Stimulated activated CD4-positive, alpha-beta T cell treated with anti-CD3 and anti-CD28 coated beads, Interleukin-1b, Interleukin-23, amount 100 ng/mL, for 24 hours (primary cell): ENCODE measurements at regions not wholly inside any gene's neighbourhood (a gene's known extent, or its start where the extent isn't known, plus 50 kb on each side); places are given as distances from the start of the nearest gene placed in this dataset.

Experiments used
- DNase-seq, 4 experiments: peaks; one replicate each; pipeline ENCODE4 v3.0.0-alpha.2; 2020; ENCODE audit warnings: low read depth in 4 of 4, low spot score in 1 of 4

DNA sequence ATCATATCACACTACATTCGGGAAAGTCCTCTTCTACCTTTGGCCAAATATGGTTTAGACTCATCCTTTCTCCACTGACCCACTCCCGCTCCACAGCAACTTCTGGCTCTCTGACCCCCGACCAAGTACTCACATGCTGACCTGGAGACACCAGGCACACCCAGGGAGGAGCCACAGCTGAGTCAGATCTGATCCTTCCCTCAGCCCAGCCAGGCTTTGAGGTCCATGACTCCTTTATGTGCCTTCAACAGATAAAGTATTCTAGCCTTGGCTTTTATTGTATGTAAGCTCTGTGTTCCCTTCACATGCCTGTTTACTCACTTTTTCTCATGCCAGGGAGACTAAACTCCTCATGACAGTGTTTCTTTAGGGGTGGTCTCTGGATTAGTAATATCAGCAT is 166.9 kb upstream of the UMPS start:
- DNase-seq, result no peak

DNA sequence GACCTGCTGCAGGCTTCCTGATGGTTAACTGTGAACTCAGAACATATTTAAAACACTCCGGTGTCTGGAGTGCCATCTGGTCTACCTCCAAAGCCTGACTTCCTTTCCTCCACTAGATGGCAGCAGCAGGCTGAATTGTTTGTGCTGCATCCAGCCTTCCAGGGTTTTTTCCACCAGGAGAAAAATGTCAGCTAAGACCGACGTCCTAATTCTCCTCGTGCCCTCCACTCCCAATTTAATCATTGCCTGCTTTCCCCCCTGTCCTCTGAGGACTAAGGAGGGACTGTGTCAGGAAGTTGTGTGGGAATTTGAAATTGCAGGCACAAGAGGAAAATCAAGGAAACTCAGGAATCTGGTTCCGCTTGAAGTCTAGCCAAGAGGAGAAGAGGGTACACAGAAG is 165.2 kb upstream of the UMPS start:
- DNase-seq, result peak in 3 of 4 experiments; percentile 7 to 34 (median 29)

DNA sequence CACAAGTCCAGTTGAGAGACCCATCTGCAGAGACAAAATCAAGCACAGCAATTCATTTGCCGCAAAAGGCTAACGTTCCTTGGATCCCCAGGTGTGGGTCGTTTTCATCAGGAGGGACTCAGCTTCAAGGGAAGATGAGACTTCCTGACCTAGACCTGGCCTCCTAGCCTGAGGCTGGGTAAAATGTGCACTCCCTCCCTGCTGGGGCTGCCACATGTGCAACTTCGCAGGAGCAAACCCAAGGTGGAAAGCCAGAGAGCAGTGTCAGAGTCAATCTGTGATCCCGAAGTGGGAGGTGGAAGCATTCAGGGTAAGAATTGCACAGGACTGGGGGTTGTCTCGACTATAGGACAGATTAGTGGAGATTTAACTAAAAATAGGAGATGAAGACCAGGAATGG is 164.7 kb upstream of the UMPS start:
- DNase-seq, result no peak

DNA sequence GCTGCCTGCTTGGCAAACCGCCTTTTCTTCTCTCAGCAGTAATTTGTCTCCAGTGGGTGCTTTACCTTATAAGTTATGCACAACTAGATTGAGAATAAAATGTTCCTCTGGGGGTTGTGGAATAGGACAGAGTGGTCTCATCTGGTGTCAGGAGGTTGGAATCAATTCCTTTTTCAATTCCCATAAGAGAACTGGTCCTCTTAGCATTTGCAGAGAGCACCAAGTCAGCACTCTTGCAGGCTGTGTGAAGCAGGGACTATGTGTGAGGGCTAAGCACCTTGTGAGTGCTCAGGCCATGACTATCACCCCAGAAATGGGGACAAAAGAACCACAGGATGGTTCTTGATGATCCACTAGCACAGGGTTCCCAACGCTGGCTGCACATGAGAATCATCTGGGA is 163.6 kb upstream of the UMPS start:
- no peak for DNase-seq

DNA sequence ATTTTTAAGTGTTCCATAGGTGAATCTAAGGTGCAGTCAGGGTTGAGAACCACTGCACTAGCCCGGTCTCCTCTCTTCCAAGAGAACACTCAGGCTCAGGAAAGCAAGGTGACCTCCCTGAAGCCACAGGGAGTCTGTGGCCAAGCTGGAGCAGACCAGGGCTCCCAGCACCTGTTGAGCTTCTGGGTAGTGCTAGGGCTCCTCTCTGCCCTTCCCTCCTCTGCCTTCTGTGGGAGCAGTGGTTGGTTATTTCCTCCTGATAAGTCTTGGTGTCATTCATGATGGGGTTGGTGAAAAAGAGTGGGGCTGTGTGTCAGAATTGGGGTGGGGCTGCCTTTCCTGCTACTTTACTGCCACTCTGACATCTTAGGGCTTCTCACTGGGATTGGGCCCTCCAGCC is 163.1 kb upstream of the UMPS start:
- DNase-seq, result no peak

DNA sequence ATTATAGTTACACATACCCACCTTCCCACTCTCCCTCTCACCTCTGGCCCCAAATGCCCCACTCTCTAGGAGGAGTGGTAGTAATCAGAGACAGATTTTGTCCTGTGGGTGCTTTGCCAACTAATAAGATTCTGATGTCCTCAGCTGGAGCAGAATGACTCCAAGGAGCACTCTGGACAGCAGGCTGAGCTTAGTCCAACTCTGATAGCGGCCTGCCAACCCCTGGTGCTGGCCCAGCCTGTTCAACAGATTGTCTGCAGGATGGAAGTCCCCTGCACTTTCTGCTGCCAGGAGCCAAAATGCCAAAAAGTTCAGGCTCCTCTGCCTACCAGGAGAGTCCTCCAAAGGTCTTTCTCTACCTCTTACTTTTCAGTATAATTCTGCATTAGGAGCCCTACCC is 160.5 kb upstream of the UMPS start:
- no peak for DNase-seq

DNA sequence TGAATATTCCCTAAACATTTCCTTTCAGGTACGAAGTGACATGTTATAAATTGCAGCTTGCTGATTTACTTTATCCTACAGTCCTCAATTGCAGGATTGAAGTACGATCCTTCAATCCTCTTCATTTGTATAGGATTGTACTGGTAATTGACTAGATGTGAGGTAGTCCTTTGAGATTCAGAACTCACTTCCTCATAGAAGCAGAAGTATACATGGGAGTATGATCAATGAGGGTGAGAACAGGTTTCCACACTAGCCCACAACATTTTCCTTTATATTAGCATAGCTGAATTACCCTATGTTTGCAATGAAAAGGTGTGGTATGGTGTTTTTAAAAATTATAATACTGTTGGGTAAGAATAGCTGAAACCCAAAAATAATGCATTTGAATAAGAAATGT is 160.0 kb upstream of the UMPS start:
- no peak for DNase-seq

DNA sequence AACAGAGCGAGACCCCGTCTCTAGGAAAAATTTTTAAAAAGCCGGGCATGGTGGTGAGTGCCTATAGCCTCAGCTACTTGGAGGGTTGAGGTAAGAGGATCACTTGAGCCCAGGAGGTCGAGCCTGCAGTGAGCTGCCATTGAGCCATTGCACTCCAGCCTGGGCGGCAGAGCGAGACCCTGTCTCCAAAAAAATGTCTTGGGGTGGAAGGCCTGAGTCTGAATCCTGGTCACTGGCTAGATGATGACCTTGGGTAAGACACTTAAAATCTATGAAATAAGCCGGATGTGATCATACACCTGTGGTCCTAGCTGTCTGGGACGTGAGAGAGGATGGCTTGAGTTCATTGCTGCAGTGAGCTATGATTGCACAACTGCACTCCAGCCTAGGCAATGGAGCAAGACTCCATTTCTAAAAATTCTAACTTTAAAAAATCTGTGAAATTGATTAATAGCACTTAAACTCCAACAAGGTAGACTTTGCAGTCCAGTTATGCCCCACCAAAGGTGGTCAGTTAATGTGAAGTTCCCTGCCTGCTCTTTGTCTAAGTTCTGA is 157.3 kb upstream of the UMPS start:
- no peak for DNase-seq

DNA sequence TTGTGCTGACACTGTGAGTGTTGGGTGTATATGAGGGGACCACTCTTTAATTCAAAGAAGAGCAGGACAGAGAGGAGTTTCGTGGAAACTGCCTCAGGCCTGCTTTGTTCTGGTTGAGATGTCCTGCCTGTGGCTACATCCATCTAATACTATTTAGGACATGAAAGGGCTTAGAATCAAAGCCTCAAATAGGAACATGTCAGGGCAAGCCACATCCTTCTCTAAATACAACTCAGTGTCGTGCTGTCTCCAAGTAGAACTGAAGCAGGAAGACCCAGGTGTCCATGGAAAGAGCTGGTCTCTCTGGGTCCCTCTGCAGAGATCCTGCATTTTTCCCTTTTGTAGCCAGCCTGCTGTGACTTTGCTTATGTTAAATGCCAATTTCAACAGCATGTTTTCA is 156.2 kb upstream of the UMPS start:
- DNase-seq, result no peak

DNA sequence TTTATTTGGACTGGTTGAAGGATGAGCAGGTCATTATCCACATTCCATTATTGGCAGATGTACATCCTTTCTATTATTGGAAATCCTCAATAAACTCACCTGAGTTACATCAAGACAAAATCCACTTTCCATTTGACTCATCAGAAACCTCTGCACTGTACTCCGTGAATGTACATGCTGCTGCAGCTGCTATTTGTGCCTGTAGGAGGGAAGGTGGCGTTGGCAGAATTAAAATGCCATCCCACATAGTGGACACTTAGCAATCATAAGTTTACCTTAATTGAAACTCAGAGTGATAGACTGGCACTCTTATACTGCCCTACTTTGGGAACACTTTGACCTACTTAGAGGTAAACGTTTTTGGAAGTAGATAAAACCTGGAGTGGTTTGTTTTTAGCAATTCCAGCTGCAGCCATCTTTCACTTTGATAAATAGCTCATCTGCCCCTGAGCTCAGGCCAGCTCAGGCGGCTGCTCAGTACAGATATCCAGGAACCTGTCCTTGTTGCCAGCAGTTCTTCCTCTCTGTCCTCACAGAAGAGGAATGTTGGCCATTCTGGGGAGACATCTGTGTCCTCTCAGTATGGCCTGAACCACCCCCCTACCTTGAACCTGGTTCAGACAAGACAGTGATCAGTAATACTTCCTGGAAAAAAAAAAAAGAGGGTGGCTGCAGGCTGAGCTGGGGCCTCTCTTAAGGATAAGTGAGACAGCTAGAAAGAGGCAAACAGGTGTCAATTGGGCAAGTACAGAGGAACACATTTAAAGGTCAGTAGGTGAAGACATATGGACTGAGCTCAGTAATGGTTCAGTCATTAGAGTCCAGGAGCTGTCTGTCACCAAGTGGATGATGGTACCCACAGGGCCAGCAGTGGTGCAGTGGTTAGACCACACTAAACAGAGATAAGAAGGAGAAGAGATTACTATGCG is 153.4 kb upstream of the UMPS start:
- no peak for DNase-seq

DNA sequence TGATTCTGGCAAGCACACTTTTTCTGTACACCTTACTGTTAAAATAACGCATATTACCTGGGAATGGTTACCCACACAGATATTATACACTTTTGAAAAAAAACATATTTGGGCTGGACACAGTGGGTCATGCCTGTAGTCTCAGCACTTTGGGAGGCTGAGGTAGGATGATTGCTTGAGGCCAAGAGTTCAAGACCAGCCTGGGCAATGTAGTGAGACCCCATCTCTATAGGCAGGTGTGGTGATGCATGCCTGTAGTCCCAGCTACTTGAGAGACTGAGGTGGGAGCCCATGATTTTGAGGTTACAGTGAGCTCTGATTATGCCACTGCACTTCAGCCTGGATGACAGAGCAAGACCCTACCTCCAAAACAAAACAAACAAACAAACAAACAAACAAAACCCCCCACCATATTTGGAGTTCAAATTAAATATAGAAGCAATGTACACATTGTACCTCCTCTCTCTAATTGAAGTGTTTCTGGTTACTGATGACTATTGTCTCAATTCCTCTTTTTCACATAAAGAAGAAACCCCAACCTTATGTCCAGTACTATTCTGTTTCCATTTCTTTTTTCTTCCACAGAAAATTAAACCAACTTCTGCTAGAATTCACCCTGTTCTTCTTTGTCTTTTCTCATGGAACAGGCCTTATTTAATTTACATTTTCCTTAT is 152.6 kb upstream of the UMPS start:
- no peak for DNase-seq

DNA sequence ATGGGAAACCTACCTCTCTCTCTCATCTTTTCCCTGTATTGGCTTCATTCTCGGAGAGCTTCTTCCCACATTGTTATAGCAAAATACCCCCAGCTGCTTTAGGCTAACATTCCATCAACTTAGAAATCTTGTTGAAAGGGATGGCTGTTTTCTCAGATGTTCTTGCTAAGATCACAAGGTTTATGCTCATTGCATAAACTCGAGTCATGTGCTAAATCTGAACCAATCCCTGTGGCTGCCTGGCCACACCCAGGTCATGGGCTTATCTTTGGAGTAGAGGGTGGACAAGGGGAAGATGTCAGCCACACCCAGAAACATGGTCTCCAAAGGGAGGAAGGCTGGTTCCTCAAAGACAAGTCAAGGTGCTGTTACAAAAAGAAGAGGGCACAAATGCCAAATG is 150.6 kb upstream of the UMPS start:
- no peak for DNase-seq

DNA sequence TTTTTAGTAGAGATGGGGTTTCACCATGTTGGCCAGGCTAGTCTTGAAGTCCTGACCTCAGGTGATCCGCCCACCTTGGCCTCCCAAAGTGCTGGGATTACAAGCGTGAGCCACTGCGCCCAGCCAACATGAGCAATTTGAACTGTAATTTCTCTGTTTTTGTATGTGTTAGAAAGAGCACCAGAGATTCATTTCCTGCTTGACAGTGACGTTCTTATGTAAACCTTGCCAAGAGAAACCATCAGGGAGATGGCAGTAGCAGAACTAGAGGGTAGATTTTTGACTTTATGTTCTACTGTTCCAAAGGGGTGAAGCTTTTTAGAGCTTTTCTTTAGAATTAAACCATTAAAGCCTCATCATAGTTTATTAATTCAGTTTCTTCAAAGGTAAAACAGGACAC is 148.1 kb upstream of the UMPS start:
- DNase-seq, result no peak

DNA sequence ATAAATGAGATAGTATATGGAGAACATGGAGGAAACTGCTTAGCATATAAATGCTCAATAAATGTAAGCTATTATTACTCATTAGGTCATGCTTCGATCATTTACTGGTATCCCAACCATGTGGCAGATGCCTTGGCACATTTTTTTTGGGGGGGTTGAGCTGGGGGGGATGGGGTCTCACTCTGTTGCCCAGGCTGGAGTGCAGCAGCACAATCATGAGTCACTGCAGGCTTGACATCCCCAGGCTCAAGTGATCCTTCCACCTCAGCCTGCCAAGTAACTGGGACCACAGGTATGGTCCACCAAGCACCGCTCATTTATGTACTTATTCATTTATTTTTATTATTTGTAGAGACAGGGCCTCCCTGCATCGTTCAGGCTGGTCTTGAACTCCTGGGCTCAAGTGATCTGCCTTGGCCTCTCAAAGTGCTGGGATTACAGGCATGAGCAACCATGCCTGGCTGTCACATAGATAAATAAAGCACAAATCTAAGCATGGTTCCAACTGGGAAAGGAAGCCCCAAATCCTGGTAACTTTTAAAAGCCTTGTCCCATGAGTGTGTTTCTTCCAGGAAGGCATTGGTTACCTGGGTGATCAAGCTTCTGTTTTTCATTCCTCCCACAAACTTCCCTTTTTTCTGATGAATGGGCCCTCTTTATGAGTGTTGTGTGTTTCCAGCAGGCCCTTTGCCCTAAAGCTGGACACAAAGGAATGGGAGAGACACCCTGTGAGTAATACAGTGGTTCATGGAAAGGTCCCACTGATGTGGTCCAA is 147.4 kb upstream of the UMPS start:
- DNase-seq, result no peak

DNA sequence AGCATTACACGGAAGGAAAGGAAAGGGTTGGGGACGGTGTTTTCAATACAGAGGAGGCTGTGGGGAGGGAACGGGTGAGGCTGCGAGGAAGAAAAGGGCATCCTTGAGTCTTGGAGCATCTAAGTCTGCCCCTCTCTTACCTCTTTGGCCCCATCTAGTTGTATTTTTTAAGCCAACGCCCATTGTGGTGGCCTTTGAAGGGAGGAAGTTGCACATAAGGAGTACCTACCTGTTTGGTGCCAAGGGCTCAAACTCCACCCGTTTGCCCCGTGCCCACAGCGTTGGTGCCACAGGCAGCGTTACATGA is 146.1 kb upstream of the UMPS start:
- no peak for DNase-seq

DNA sequence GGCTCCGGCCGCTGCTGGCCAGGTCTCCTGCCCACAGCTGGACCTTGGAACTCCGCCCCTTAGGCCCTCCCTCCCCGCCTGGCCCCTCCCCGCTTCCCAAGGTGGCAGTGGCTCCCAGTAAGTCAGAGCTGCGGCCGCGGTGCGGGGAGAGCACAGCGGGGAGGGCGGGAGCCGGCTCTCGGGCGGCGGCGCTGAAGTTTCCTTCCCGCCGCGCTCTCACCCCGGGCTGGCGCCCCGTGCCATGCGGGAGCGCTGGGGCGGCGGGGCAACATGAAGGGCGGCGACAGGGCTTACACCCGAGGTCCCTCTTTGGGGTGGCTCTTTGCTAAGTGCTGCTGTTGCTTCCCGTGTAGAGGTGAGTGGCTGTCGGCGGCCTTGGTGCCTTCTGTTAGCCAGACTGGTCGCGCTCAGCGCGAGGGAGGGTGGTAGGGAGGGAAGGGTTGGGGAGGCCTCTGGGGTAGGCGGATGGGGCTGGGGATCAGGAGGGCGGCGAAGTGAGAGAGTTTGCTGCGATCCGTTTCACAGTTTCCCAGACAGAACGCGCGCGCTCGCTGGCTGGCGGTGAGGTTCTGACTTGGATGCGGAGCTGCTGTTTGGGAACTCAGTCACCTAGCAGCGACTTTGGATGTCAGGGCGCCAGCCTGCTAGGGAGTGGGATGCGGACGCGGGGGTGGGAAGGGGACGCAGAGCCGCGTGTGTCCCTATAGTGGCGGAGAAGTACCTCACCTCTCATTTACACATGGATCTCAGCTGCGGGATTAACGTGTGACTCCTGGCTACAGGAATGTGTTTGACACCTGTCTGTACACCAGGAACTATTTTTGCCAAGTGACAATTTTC is 145.5 kb upstream of the UMPS start:
- peak in 3 of 4 experiments; percentile 3 to 14 (median 11) for DNase-seq

DNA sequence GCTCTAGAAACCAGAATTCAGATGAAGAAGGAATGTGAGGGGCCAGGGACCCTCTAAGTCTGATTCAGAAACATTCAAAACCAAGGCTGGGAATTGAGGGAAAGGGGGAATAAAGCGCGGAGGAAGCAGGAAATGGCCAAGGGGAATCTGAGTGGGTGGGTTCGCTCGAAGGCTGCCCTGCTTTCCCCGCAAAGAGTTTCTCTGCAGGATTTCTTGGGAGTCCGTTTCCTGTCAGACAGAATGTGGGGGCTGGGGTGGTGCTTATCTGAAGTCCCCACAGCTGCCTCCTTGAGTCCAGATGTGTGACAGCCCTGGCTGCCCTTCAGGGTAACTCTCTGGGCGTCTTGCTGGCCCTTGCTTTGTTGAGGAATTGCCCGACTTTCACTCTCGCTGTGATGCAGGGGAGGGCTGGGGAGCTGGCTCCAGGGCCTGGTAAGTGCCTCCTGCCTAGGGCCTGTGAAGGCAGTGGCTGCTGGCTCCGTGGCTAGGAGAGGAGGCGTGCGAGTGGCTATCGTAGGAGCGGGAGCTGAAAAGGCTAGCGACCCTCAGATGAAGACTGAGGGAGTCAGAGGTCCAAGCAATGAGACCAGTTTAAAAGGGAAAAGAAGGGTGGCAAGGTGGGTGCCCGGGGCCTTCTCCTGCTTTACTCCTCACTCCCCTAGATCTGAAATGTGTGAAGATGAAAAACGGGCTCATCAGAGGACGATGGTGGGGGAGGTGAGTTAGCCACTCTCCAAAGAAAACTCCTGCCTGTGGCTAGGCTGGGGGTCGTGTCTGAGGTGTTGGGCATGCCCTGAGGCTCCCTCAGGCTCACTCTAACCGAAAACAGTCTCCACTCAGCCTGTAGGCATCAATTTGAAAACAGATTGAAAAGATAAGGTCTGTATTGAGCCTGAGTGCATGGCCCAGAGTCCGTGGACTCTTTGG is 143.9 kb upstream of the UMPS start:
- DNase-seq, result no peak

DNA sequence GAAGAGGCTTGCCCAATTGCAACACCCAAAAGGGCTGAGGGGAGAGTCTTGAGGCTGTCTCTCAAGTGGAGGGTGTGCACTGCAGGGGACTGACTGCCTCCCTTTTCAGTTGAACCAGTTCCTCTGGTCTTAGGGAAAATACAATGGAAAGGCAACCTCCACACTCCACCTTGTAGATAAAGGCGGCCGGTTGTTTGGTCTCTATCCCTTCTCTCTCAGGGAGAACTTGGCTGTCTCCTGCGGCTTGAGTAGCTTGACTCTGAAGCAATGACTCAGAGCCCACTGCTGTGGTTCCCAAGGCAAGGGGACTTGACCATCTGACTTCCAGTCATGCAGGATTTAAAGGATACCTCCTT is 143.2 kb upstream of the UMPS start:
- DNase-seq, result no peak

DNA sequence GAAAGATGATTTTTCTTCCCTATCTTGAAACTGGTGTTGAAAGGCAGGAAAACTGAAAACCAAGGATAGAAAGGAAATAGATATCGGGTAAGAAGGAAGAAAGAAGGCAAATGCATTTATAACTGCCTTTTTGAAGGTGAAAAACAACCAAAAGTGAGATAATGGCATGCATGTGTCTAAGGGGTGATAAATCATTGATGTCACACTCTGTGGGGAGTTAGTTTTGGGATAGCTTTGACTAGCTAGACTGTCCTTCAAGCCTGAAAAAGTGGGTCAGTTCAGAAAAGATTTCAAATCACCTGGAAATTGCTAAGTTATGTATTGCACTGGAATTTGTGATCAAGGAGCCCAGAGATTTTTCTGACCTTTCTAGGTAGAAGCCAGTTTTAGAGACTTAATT is 142.2 kb upstream of the UMPS start:
- no peak for DNase-seq

DNA sequence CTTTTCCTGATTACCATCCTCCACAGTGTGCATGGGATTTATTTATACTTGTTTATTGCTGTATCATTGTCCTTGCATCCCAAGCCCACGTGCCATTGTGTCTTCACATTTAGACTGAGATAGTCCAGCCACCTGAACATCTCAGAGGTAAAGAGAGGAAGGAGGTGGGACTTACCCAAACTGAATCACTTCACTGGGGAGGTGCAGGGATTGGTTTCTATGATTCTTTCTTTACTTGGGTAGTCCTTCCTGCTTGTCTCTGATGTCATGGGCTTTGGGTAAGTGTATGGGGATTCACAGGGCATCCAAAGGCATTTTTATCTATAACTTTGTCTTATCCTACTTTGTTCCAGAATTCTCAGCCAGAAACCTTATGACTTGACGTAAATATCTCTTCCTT is 141.5 kb upstream of the UMPS start:
- no peak for DNase-seq
